Activated CD4-positive, alpha-beta memory T cell treated with anti-CD3 and anti-CD28 coated beads for 36 hours (primary cell): ENCODE measurements at regions not wholly inside any gene's neighbourhood (a gene's known extent, or its start where the extent isn't known, plus 50 kb on each side); places are given as distances from the start of the nearest gene placed in this dataset.

Source experiments
- CTCF ChIA-PET: fragments of 350-600 bp; sonication (Branson Sonifier 250); formaldehyde crosslinking; loops from one replicate; lab custom pipeline; 2021; ENCODE audit warnings: antibody characterized with exemption, inconsistent platforms; lab: Charles Lee
- POLR2A ChIA-PET: fragments of 350-600 bp; sonication (Branson Sonifier 250); formaldehyde crosslinking; loops from one replicate; lab custom pipeline; 2021; ENCODE audit warnings: antibody characterized with exemption; lab: Charles Lee
- DNase-seq: peaks from one replicate; pipeline ENCODE4 v3.0.0-alpha.2; 2020
- H3K27ac Mint-ChIP-seq: one replicate; pipeline ENCODE4 v1.8.0; 2021; ENCODE audit warnings: mixed read lengths
- H3K27me3 Mint-ChIP-seq: one replicate; pipeline ENCODE4 v1.8.0; 2021; ENCODE audit warnings: mixed read lengths
- H3K36me3 Mint-ChIP-seq: one replicate; pipeline ENCODE4 v1.8.0; 2021; ENCODE audit warnings: mixed read lengths
- H3K4me1 Mint-ChIP-seq: one replicate; pipeline ENCODE4 v1.8.0; 2021; ENCODE audit warnings: low read depth, mixed read lengths
- H3K4me3 Mint-ChIP-seq: one replicate; pipeline ENCODE4 v1.8.0; 2021; ENCODE audit warnings: mild to moderate bottlenecking, mixed read lengths
- H3K9me3 Mint-ChIP-seq: one replicate; pipeline ENCODE4 v1.8.0; 2021; ENCODE audit warnings: mixed read lengths
- intact Hi-C: fragments of 100-400 bp; cut with micrococcal nuclease; formaldehyde crosslinking; loops from one replicate; pipeline ENCODE4 v1.15.1; 2023

GRCh38 chr4:111744847-111745246, 400.4 kb upstream of the FAM241A start:
- ChIA-PET CTCF (no interaction called here), POLR2A (no interaction called here)
- H3K4me3 Mint-ChIP-seq = no peak overlapping the region
- intact Hi-C loops = no loop called here
- no peaks in the 10 kb centered on the region for H3K27me3 Mint-ChIP-seq
- H3K9me3 Mint-ChIP-seq = no peaks in the 10 kb centered on the region
- no peak overlapping the region for H3K27ac Mint-ChIP-seq
- DNase-seq = no peak
- H3K4me1 Mint-ChIP-seq = no peaks in the 10 kb centered on the region
- H3K36me3 Mint-ChIP-seq = no peaks in the 10 kb centered on the region

GRCh38 chr4:111748157-111748556, 397.1 kb upstream of the FAM241A start:
- no peaks in the 10 kb centered on the region for H3K9me3 Mint-ChIP-seq
- H3K36me3 Mint-ChIP-seq = no peaks in the 10 kb centered on the region
- DNase-seq = no peak
- H3K4me3 Mint-ChIP-seq = no peak overlapping the region
- H3K27ac Mint-ChIP-seq = no peak overlapping the region
- no peaks in the 10 kb centered on the region for H3K27me3 Mint-ChIP-seq
- ChIA-PET CTCF (no interaction called here), POLR2A (no interaction called here)
- H3K4me1 Mint-ChIP-seq = no peaks in the 10 kb centered on the region
- intact Hi-C loops = no loop called here

DNA sequence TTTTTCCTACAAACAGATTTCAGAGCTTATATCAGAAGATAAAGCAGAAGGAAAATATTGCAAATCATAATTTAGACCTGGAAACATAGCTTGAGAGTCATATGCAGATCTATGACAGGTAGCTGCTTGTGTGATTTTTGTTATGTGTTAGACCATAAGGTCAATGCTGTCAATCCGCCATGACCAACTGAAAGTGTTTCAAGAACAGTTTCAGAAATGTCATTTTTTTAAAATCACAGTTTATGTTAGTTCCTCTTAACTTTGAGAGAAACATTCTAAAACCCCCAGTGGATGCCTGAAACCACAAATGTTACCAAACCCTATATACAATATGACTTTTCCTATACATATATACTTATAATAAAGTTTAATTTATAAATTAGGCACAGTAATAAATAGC, 391.3 kb upstream of the FAM241A start:
- POLR2A ChIA-PET = no interaction called here
- H3K36me3 Mint-ChIP-seq = no peaks in the 10 kb centered on the region

GRCh38 chr4:111755571-111755970, 389.7 kb upstream of the FAM241A start:
- no peak overlapping the region for H3K4me3 Mint-ChIP-seq
- POLR2A ChIA-PET = no interaction called here
- H3K27me3 Mint-ChIP-seq = no peaks in the 10 kb centered on the region
- H3K4me1 Mint-ChIP-seq = no peaks in the 10 kb centered on the region
- no peak overlapping the region for H3K27ac Mint-ChIP-seq
- intact Hi-C loops = no loop called here
- CTCF ChIA-PET = interaction anchor here (0.8 kb wide), 1 partner anchor 99 kb away, joined by 3 read pairs; no protein-coding TSS in a partner anchor
- H3K9me3 Mint-ChIP-seq = no peaks in the 10 kb centered on the region
- no peak for DNase-seq
- no peaks in the 10 kb centered on the region for H3K36me3 Mint-ChIP-seq

More for the DNA sequence above, 391.3 kb upstream of the FAM241A start:
- no peaks in the 10 kb centered on the region for H3K27me3 Mint-ChIP-seq
- no peak for DNase-seq
- CTCF ChIA-PET = no interaction called here
- no peak overlapping the region for H3K27ac Mint-ChIP-seq
- intact Hi-C loops = no loop called here
- H3K9me3 Mint-ChIP-seq = no peaks in the 10 kb centered on the region
- H3K4me1 Mint-ChIP-seq = no peaks in the 10 kb centered on the region
- no peak overlapping the region for H3K4me3 Mint-ChIP-seq

DNA sequence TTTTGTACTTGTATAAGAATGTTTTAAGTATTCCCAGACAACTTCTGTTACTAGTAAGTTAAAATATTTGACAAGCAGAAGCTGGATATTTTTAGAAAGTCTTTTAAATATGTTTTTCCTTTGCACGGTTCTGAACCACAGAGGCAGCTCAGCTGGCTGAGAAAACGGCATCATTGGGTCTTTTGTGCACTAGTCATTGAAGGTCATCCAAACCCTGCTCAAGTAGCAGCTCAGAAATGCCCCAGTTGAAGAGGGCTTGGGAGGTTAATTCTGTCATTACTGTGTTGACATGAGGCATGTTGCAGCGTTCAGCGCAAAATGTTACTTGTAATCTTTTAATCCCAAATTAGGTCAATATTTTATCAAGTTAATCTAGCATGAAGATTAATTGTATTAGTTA, 383.7 kb upstream of the FAM241A start:
- no peak for DNase-seq
- no peak overlapping the region for H3K27ac Mint-ChIP-seq
- no peaks in the 10 kb centered on the region for H3K4me1 Mint-ChIP-seq
- H3K36me3 Mint-ChIP-seq = no peaks in the 10 kb centered on the region
- no peak overlapping the region for H3K4me3 Mint-ChIP-seq
- ChIA-PET POLR2A (no interaction called here), CTCF (no interaction called here)
- H3K9me3 Mint-ChIP-seq = peaks cover 8% of the 10 kb centered on the region
- no peaks in the 10 kb centered on the region for H3K27me3 Mint-ChIP-seq
- intact Hi-C loops = no loop called here

DNA sequence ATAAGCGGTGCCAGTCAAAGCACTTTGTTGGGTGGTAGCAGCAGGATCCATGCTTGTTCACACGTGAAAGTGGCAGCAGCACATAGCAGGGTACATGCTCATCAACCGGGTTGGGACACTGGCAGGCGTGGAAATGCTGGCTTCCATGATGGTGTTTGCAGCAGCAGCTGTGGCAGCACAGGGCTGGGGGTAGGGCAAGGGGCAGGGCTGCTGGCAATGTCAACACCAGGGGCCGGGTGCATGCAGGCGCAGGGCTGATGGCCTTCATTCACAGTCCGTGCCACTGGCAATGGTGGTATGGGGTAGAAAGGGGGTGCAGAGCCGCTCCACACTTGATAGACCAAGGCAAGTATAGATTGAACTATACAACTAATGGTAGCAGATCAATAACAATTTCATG, 374.7 kb upstream of the FAM241A start:
- no peak for DNase-seq
- ChIA-PET CTCF (interaction anchor here (1.0 kb wide), 1 partner anchor 10 kb away, joined by 3 read pairs; no protein-coding TSS in a partner anchor), POLR2A (no interaction called here)
- intact Hi-C loops = no loop called here
- no peaks in the 10 kb centered on the region for H3K36me3 Mint-ChIP-seq
- no peak overlapping the region for H3K27ac Mint-ChIP-seq
- no peak overlapping the region for H3K4me3 Mint-ChIP-seq
- no peaks in the 10 kb centered on the region for H3K27me3 Mint-ChIP-seq
- H3K4me1 Mint-ChIP-seq = no peaks in the 10 kb centered on the region
- H3K9me3 Mint-ChIP-seq = peaks cover 9% of the 10 kb centered on the region

DNA sequence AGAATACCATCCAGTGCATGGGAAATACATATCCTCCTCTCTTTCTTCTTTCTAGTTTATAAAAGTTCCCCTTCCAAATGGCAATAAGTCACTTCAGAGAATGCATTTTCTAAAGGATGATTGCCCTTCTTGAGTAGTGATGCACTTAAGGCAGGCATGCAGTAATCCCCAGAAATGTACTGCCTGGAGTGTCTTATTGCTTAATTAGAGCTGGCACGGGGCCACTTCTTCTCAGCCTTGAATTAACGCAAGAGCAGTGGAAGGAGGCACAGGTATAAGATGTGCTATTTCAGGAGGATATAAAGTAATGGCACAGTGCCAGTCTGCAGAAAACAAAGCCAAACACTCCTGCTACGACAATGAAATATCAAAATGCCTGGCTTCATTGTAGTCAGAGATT, 371.4 kb upstream of the FAM241A start:
- Mint-ChIP-seq H3K4me1 (no peaks in the 10 kb centered on the region), H3K9me3 (peaks cover 6% of the 10 kb centered on the region), H3K27ac (no peak overlapping the region), H3K4me3 (no peak overlapping the region), H3K27me3 (no peaks in the 10 kb centered on the region), H3K36me3 (no peaks in the 10 kb centered on the region)
- ChIA-PET CTCF (no interaction called here), POLR2A (no interaction called here)
- no peak for DNase-seq
- intact Hi-C loops = no loop called here

DNA sequence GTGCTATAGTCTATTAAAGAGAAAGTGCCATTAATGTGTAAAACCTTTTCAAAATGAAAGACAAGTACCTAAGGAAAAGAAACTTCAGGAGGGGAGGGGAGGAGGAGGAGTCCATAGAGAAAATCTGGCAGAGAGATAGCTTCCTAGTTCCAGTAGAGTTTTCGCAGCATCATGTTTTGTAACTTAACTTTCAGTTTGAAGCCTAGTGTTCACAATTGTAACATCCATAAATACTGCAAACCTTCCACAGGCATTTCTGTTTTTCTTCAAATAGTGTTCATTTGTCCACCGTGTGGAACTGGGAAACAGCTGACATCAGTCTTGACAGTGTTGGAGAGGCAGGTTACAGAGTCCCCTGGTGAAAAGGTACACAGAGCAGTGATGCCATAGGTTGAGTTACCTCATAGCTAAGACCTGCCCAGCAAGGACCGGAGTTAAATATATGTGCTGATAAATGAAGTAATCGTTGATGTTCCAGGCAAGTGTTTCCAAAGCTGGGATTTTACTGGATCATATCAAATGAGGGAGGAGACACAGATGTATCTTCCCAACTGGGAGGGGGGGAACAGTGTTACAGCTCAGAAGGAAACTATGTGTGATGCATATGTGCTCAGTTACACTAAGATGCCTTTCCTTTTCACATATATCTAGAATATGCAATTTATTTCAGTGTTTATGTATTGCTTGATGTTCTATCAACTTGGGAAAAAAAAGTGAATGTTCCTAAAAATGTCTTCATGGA, 369.5 kb upstream of the FAM241A start:
- H3K27ac Mint-ChIP-seq = no peak overlapping the region
- intact Hi-C loops = no loop called here
- CTCF ChIA-PET = no interaction called here
- H3K9me3 Mint-ChIP-seq = no peaks in the 10 kb centered on the region
- POLR2A ChIA-PET = no interaction called here
- no peaks in the 10 kb centered on the region for H3K4me1 Mint-ChIP-seq
- H3K4me3 Mint-ChIP-seq = no peak overlapping the region
- no peak for DNase-seq
- no peaks in the 10 kb centered on the region for H3K36me3 Mint-ChIP-seq
- no peaks in the 10 kb centered on the region for H3K27me3 Mint-ChIP-seq

- Mint-ChIP-seq H3K27ac (no peak overlapping the region), H3K27me3 (no peaks in the 10 kb centered on the region), H3K4me3 (no peak overlapping the region), H3K9me3 (no peaks in the 10 kb centered on the region), H3K4me1 (no peaks in the 10 kb centered on the region), H3K36me3 (no peaks in the 10 kb centered on the region)
- ChIA-PET CTCF (no interaction called here), POLR2A (interaction anchor here (0.7 kb wide), 1 partner anchor 37 kb away, joined by 3 read pairs; no protein-coding TSS in a partner anchor)
- intact Hi-C loops = no loop called here
- DNase-seq = no peak
Observed at GRCh38 chr4:111776561-111776960, 368.7 kb upstream of the FAM241A start.

DNA sequence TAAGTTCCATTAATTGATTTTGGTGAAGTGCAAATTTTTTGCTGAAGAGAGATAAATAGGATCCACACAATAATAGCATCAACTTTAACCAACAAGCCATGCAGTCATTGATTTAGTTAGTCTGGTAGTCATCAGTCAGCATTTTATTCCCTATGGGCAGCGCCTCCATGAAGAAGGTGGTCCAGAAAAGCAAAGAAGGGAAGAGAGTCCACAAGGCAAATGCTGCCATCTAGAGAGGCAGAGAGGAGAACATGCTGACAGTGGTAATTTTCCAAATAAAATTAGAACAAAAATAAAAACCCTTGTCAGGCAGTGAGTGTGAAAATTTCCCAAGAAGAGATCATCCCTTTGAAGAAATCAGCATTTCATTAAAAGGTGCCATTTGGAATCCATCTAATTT, 366.7 kb upstream of the FAM241A start:
- Mint-ChIP-seq H3K4me3 (no peak overlapping the region), H3K27me3 (no peaks in the 10 kb centered on the region), H3K36me3 (no peaks in the 10 kb centered on the region), H3K27ac (no peak overlapping the region), H3K4me1 (no peaks in the 10 kb centered on the region), H3K9me3 (no peaks in the 10 kb centered on the region)
- DNase-seq = no peak
- ChIA-PET CTCF (no interaction called here), POLR2A (no interaction called here)
- intact Hi-C loops = no loop called here

DNA sequence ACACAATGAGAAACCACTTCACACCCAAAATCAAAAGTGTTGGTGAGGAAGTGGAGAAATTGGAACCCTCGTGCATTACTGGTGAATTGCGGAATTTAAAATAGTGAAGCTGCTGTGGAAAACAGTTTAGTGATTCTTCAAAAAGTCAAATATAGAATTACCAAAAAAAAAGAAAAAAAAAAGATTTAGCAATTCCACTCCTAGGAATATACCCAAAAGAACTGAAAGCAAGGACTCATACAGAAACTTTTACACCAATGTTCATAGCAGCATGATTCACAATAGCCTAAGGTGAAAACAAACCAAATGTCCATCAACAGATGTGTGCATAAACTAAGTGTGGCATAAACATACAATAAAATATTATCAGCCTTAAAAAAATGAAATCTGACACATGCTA, 364.3 kb upstream of the FAM241A start:
- H3K9me3 Mint-ChIP-seq = no peaks in the 10 kb centered on the region
- H3K4me3 Mint-ChIP-seq = no peak overlapping the region
- H3K4me1 Mint-ChIP-seq = no peaks in the 10 kb centered on the region
- H3K27me3 Mint-ChIP-seq = no peaks in the 10 kb centered on the region
- no peak overlapping the region for H3K27ac Mint-ChIP-seq
- no peak for DNase-seq
- CTCF ChIA-PET = no interaction called here
- POLR2A ChIA-PET = no interaction called here
- intact Hi-C loops = no loop called here
- H3K36me3 Mint-ChIP-seq = no peaks in the 10 kb centered on the region

DNA sequence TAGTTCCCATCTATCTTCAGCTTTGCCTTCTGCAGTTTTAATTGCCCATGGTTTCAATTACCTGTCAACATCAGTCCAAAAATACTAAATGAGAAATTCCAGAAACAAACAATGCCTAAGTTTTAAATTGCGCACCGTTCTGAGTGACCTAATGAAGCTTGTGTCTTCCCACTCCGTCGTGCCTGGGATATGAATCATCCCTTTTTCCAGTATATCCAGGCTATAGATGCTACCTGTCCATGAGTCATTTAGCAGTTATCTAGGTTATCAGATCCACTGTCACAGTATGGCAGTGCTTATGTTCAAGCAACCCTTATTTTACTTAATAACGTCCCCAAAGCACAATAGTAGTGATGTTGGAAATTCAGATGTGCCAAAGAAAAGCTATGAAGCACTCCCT, 363.6 kb upstream of the FAM241A start:
- H3K36me3 Mint-ChIP-seq = no peaks in the 10 kb centered on the region
- no peaks in the 10 kb centered on the region for H3K27me3 Mint-ChIP-seq
- no peak overlapping the region for H3K4me3 Mint-ChIP-seq
- ChIA-PET CTCF (no interaction called here), POLR2A (no interaction called here)
- H3K4me1 Mint-ChIP-seq = no peaks in the 10 kb centered on the region
- H3K27ac Mint-ChIP-seq = no peak overlapping the region
- no peak for DNase-seq
- intact Hi-C loops = no loop called here
- no peaks in the 10 kb centered on the region for H3K9me3 Mint-ChIP-seq

DNA sequence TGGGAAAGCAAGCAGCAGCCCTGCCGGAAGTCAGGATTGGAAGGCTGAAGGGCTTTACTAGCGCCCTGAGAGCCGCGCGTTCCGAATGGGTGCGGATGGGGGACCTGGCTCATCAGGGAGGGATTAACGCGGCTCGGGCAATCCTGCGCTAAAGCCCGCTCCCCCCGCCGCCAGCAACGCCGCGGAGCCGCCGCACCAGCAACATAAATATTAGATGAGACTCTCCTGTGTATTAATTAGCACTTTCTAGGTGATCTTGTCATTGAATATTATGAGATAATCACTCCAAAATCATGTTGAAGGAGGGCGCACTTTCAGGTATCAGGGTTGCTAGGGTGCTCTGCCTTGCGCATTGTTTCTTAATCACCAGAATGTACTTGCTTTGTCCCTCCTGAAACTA, 357.2 kb upstream of the FAM241A start:
- ChIA-PET POLR2A (no interaction called here), CTCF (no interaction called here)
- Mint-ChIP-seq H3K36me3 (no peaks in the 10 kb centered on the region), H3K27me3 (no peaks in the 10 kb centered on the region), H3K27ac (no peak overlapping the region), H3K9me3 (no peaks in the 10 kb centered on the region), H3K4me3 (no peak overlapping the region), H3K4me1 (no peaks in the 10 kb centered on the region)
- intact Hi-C loops = no loop called here
- no peak for DNase-seq
